Mesothelial cell of epicardium (in vitro differentiated cells): ENCODE measurements at regions not wholly inside any gene's neighbourhood (a gene's known extent, or its start where the extent isn't known, plus 50 kb on each side); places are given as distances from the start of the nearest gene placed in this dataset.

ENCODE experiments used
- DNase-seq, 2 experiments: peaks; one replicate each; pipeline ENCODE4 v3.0.0; 2021; ENCODE audit warnings: low spot score in 2 of 2; ENCODE audit not compliant: unreplicated experiment in 2 of 2
- H3K27ac Mint-ChIP-seq: 2 replicates; pipeline ENCODE4 v1.8.0; 2021; ENCODE audit warnings: mixed read lengths
- H3K27me3 Mint-ChIP-seq: 2 replicates; pipeline ENCODE4 v1.8.0; 2021; ENCODE audit warnings: low read depth, mixed read lengths
- H3K36me3 Mint-ChIP-seq: 2 replicates; pipeline ENCODE4 v1.8.0; 2021; ENCODE audit warnings: mixed read lengths
- H3K4me1 Mint-ChIP-seq: 2 replicates; pipeline ENCODE4 v1.8.0; 2021; ENCODE audit warnings: mixed read lengths
- H3K4me3 Mint-ChIP-seq: 2 replicates; pipeline ENCODE4 v1.8.0; 2021; ENCODE audit warnings: mild to moderate bottlenecking, moderate library complexity, mixed read lengths
- H3K9me3 Mint-ChIP-seq: 2 replicates; pipeline ENCODE4 v1.8.0; 2021; ENCODE audit warnings: mixed read lengths
- CTCF ChIP-seq: fragments of 200-600 bp; sonication (generic); IDR thresholded peaks from one replicate; pipeline ENCODE4 v1.5.0; 2021; ENCODE audit warnings: antibody characterized with exemption; ENCODE audit not compliant: unreplicated experiment

- Mint-ChIP-seq H3K27ac (no peak overlapping the region), H3K9me3 (peaks cover 34% of the 10 kb centered on the region)
Measured at GRCh38 chrX:12042615-12043014, 95.7 kb upstream of the FRMPD4 start.

GRCh38 chrX:12052109-12052508 lies 86.2 kb upstream of the FRMPD4 start:
- Mint-ChIP-seq H3K9me3 (peaks cover 39% of the 10 kb centered on the region), H3K36me3 (no peaks in the 10 kb centered on the region), H3K4me3 (no peak overlapping the region), H3K4me1 (no peaks in the 10 kb centered on the region), H3K27me3 (no peaks in the 10 kb centered on the region), H3K27ac (no peak overlapping the region)
- no peak for DNase-seq
- TF ChIP-seq CTCF, result no peak

More at GRCh38 chrX:12042615-12043014, 95.7 kb upstream of the FRMPD4 start:
- no peak for TF ChIP-seq CTCF
- H3K27me3 Mint-ChIP-seq, result no peaks in the 10 kb centered on the region
- H3K4me3 Mint-ChIP-seq, result no peak overlapping the region
- no peaks in the 10 kb centered on the region for H3K4me1 Mint-ChIP-seq
- no peaks in the 10 kb centered on the region for H3K36me3 Mint-ChIP-seq
- no peak for DNase-seq

GRCh38 chrX:12058087-12058486 lies 80.2 kb upstream of the FRMPD4 start:
- no peak for TF ChIP-seq CTCF
- Mint-ChIP-seq H3K9me3 (peaks cover 25% of the 10 kb centered on the region), H3K27me3 (no peaks in the 10 kb centered on the region)

GRCh38 chrX:12060489-12061260 lies 77.6 kb upstream of the FRMPD4 start:
- Mint-ChIP-seq H3K9me3 (peaks cover 15% of the 10 kb centered on the region), H3K4me3 (no peak overlapping the region), H3K36me3 (no peaks in the 10 kb centered on the region), H3K27me3 (peaks cover 4% of the 10 kb centered on the region), H3K27ac (no peak overlapping the region), H3K4me1 (peaks cover 2% of the 10 kb centered on the region)
- TF ChIP-seq CTCF, result no peak
- no peak for DNase-seq

More at GRCh38 chrX:12058087-12058486, 80.2 kb upstream of the FRMPD4 start:
- Mint-ChIP-seq H3K27ac (no peak overlapping the region), H3K36me3 (no peaks in the 10 kb centered on the region), H3K4me3 (no peak overlapping the region), H3K4me1 (peaks cover 2% of the 10 kb centered on the region)
- DNase-seq, result no peak

- H3K27me3 Mint-ChIP-seq, result peaks cover 9% of the 10 kb centered on the region
- H3K27ac Mint-ChIP-seq, result no peak overlapping the region
- no peaks in the 10 kb centered on the region for H3K4me1 Mint-ChIP-seq
- H3K4me3 Mint-ChIP-seq, result no peak overlapping the region
- peaks cover 24% of the 10 kb centered on the region for H3K9me3 Mint-ChIP-seq
- peak in 1 of 2 experiments; percentile 39 for DNase-seq
- TF ChIP-seq CTCF, result no peak
- H3K36me3 Mint-ChIP-seq, result no peaks in the 10 kb centered on the region
Measured at GRCh38 chrX:12065251-12065650, 73.0 kb upstream of the FRMPD4 start.

- no peak for DNase-seq
- Mint-ChIP-seq H3K9me3 (peaks cover 4% of the 10 kb centered on the region), H3K36me3 (no peaks in the 10 kb centered on the region), H3K27ac (no peak overlapping the region), H3K4me1 (peaks cover 4% of the 10 kb centered on the region), H3K4me3 (no peak overlapping the region), H3K27me3 (peaks cover 16% of the 10 kb centered on the region)
- TF ChIP-seq CTCF, result no peak
Measured at GRCh38 chrX:12076046-12076445, 62.2 kb upstream of the FRMPD4 start.
